ENCODE measurements at regions not wholly inside any gene's neighbourhood (a gene's known extent, or its start where the extent isn't known, plus 50 kb on each side); places are given as distances from the start of the nearest gene placed in this dataset.

GRCh38 chr9:102101723-102102122 lies 363.3 kb upstream of the GRIN3A start:
- no peak for DNase-seq (ENCODE audit: low spot score)
- no peak for TF ChIP-seq CTCF (IDR thresholded peaks at IDR 0.05; ENCODE audit: extremely low read depth, insufficient read depth, missing control alignments)
- in situ Hi-C loops (cut with MboI; ENCODE audit: low pct_unique_long_range_greater_than_20kb, low sequenced_read_pairs, unreplicated experiment), result no loop called here

GRCh38 chr9:102087141-102087540 lies 348.7 kb upstream of the GRIN3A start:
- DNase-seq (ENCODE audit: low spot score), result no peak
- in situ Hi-C loops (cut with MboI; ENCODE audit: low pct_unique_long_range_greater_than_20kb, low sequenced_read_pairs, unreplicated experiment), result no loop called here
- TF ChIP-seq CTCF (IDR thresholded peaks at IDR 0.05; ENCODE audit: extremely low read depth, insufficient read depth, missing control alignments), result no peak

GRCh38 chr9:102085548-102085947 lies 347.1 kb upstream of the GRIN3A start:
- in situ Hi-C loops (cut with MboI; ENCODE audit: low pct_unique_long_range_greater_than_20kb, low sequenced_read_pairs, unreplicated experiment), result no loop called here
- DNase-seq (ENCODE audit: low spot score), result no peak
- no peak for TF ChIP-seq CTCF (IDR thresholded peaks at IDR 0.05; ENCODE audit: extremely low read depth, insufficient read depth, missing control alignments)

GRCh38 chr9:102072059-102072764 lies 333.8 kb upstream of the GRIN3A start:
- in situ Hi-C loops (cut with MboI; ENCODE audit: low pct_unique_long_range_greater_than_20kb, low sequenced_read_pairs, unreplicated experiment), result no loop called here
- no peak for TF ChIP-seq CTCF (IDR thresholded peaks at IDR 0.05; ENCODE audit: extremely low read depth, insufficient read depth, missing control alignments)
- no peak for DNase-seq (ENCODE audit: low spot score)

- no peak for DNase-seq (ENCODE audit: low spot score)
- TF ChIP-seq CTCF (IDR thresholded peaks at IDR 0.05; ENCODE audit: extremely low read depth, insufficient read depth, missing control alignments), result no peak
- in situ Hi-C loops (cut with MboI; ENCODE audit: low pct_unique_long_range_greater_than_20kb, low sequenced_read_pairs, unreplicated experiment), result no loop called here
These were observed 331.5 kb upstream of the GRIN3A start for GRCh38 chr9:102069969-102070368.

- in situ Hi-C loops (cut with MboI; ENCODE audit: low pct_unique_long_range_greater_than_20kb, low sequenced_read_pairs, unreplicated experiment), result no loop called here
- no peak for DNase-seq (ENCODE audit: low spot score)
- no peak for TF ChIP-seq CTCF (IDR thresholded peaks at IDR 0.05; ENCODE audit: extremely low read depth, insufficient read depth, missing control alignments)
These were observed 316.4 kb upstream of the GRIN3A start for GRCh38 chr9:102054811-102055210.

Data from GM13977 (cell line).